SKM-1 treated with dmso at 0.1 percent for 144 hours (cell line): ENCODE measurements at regions not wholly inside any gene's neighbourhood (a gene's known extent, or its start where the extent isn't known, plus 50 kb on each side); places are given as distances from the start of the nearest gene placed in this dataset.

ENCODE experiments used
- DNase-seq: peaks from one replicate; lab custom pipeline; 2025; ENCODE audit not compliant: unreplicated experiment; lab: John Stamatoyannopoulos, UW

DNA sequence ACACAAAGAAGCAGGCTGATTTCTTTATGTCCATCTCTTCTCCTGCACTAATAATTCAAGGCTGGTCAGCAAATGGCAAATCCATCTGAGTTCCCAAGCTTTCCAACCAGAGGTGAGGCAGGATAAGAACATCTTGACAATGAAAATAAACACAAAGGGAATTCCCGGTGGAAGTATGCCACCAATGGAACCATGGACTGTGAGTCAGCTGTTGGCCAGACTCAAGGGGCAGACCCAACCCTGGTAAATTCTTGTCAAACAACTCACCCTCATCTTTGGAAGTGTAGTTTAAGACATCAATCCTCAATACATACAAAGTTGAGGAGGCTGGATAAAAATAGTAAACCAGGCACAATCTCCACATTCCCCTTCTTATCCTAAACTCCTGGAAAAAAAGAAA lies 74.3 kb upstream of the CES5A start:
- no peak for DNase-seq

DNA sequence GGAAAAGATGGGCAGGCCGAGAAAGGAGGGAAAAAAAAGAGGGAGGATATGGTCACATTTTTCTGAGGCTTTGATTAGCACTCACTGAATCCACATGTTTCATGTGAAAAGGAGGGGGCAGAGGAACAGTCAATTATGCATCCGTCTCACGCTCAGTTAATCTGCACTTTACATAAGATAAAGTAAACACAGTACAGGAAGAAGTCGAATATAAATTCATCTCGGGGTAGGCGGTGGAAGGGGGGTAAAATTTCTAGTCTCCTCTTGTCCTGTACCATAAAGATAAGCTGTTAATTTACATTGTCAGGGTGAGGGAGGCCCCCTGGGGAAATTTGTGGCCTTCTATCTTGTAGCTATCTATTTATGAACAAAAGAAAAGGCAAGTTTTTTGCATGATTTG lies 73.1 kb upstream of the CES5A start:
- no peak for DNase-seq

DNA sequence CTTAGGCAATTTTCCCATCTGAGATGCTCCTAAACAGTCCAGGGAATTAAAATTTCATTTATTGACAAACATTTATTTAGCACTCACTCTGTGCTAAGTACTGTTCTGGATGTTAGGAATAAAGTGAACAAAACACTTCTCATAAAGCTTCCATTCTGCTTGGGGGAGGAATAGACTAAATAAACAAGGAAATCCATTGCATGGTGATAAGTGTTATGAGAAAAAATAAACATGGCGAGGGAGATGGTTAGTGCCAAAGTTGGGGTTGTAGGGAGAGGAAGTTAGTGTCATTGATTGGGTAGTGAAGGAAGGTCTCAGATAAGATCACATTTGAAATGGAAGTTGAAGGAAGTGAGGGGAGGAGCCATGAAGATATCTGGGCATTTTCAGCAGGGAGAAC lies 72.2 kb upstream of the CES5A start:
- DNase-seq, result no peak

DNA sequence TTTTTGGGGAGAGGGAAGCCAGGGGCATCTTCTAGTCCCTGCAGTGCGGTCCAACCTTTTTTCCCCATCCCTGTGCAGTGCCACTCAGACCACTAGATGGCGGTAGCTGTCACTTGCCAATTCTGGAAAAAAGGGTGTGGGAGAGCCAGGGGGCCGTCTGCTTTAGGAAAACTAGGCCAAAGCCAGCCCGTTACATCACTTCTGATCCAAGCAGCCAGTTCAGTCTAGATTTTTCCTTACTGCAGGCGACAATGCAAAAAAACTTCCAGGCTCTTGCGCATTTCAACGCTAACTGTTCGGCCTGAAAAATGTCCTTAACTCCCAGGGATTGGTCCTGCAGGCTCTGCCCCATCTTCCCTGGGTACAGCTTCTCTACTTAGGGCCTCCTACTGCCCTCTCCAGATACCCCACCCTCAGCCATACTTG lies 69.2 kb upstream of the CES5A start:
- peak; percentile 24 for DNase-seq

DNA sequence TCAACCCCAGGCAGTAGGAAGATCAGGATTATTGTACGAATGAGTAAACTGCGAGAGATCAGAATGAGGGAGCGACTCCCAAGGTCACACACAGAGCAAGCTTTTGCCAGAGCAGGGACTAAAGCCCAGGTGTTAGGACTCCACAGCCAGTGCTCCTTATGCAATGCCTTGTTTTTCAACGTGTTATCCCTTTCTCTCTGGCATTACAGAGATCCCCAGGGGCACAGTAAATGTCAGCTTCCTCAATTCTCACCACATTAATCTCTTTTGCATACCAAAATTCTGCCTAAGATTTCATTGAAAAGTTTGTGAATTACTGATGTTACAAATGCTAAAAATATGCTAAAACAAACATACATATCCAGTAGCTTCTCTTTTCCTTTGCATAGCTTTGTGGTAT lies 68.1 kb upstream of the CES5A start:
- DNase-seq, result no peak

DNA sequence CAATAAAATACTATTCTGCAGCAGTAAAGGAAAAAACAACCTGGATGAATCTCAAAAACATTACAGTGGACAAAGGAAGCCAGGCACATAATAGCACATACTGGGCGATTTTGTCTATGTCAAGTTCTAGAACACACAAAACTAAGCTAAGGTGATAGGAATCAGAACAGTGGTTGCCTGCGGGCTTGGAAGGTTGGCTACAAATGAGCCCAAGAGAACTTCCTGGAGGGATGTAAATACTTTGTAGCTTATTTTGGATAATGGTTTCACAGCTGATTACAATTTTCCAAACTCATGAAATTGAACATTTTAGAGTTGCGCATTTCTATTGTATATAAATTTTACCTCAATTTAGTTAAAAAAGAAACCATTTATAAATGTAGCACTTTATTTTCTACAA lies 67.6 kb upstream of the CES5A start:
- DNase-seq, result no peak

DNA sequence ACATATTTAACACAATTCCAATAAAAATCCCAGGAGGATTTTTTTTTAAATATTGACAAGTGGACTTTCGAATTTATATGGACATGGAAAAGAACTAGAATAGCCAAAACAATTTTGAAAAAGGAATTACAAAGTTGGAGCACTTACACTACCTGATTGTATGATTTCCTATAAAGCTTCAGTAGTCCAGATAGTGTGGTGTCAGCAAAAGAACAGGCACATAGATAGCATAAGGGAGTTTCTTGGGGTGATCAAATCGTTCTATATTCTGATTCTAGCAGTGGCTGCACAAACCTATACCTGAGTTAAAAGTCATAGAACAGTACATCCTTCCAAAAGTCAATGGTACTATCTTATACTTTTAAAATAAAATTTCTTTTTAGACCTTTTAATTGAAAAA lies 66.4 kb upstream of the CES5A start:
- DNase-seq, result no peak

DNA sequence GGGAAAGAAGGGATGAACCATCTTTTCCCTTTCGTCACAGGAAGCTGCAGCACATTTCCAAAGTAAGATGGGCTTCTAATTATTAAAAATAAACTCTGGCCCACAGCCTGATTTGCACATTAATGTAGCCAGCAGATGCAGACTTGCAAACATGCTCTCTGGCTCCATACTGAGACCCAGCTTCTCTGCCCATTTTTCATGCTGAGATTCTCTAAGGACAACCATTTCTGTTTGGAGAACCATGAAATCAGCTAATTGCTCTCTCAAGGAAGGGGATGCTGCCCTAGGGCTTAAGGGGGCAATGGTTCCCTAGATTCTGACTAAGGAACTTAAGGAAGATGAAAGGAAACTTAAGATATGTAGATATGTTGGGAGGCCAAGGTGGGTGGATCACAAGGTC lies 63.0 kb upstream of the CES5A start:
- no peak for DNase-seq

DNA sequence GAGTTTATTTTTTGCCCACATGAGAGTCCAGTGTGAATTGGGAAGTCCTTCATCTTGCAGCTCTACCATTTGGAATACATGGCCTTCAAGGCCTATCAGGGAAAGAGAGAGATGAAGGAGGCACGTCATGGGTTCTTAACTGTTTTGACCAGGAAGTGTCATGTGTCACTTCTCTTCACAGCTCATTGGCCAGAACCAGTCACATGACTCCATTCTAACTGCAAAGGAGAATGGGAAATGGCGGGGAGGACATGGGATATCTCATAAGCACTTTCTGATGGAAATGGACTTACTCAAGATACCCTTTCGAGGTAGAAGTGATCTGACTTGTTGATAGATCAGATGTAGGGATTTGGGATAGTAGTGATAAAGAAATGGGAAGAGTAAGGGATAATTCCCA lies 57.9 kb upstream of the CES5A start:
- no peak for DNase-seq

DNA sequence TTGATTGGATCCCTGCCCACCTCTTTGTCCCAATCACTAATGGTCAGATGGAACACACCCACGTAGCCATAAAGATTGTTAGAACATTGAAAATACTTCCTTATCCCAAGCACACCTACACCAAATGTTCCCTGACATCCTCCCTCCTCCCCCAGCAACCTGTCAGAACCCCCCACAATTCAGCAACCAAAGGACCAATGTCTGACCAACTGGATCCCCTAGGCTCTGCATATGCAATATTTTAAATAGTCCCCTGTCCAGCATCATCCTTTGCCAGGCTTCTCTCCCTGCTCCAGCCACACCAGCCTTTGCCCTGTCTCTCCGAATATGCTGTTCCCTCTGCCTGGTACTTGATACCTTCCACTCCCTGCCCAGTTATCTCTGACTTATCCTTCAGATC lies 54.9 kb upstream of the CES5A start:
- no peak for DNase-seq

DNA sequence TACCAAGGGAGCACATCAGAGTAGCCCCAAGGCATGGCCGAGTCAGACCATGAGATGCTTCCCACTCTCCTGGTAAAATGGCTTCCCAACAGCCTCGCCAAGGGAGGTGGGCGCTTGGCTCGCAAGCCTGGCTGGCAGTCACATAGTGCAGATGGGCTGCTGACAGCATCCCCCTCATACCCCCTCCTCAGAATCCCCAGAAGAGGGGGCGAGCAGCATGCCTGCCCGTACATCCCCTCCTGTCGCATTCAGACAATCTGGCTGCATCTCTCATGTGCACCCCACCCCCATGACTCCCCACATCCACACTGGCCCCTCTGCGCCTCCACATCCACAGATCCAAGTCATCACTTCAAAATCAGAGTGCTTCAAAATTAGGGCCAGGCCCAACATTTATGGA lies 54.0 kb upstream of the CES5A start:
- DNase-seq, result no peak

DNA sequence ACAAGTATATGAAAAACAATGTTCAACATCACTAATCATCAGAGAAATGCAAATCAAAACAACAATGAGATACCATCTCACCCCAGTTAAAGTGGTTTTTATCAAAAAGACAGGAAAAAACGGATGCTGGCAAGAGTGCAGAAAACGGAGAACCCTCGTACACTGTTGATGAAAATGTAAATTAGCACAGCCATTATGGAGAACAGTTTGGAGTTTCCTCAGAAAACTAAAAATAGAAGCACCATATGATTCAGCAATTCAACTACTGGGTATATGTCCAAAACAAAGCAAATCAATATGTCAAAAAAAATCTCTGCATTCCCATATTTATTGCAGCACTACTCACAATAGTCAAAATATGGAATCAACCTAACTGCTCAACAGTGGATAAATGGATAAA lies 50.1 kb upstream of the CES5A start:
- DNase-seq, result no peak
